ENCODE measurements at regions not wholly inside any gene's neighbourhood (a gene's known extent, or its start where the extent isn't known, plus 50 kb on each side); places are given as distances from the start of the nearest gene placed in this dataset.

DNA sequence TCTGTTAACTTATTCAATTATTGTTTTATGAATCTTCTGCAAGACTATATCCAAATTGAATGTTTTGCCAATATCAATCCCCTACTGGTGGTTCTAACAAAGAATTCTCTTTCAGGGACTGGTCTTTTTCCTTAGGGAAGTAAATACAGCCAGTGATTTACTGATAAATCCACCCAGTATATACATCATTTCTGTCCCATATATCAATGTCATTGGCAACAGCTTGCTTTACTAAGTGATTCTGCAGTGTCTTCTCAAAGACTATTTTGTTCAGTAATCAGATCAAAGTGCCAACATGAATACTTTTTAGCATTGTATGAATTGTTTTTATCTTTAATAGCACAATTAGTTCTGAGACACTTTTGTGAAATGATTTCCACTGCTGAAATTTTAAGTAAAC lies 114.0 kb upstream of the OBI1 start:
- no TSS peak for BruUV-seq (replicated peaks)
- intact Hi-C loops (cut with micrococcal nuclease; ENCODE audit: unreplicated experiment), result no loop called here
- Histone ChIP-seq H3K27ac (ENCODE audit: low read depth, low read length, poor library complexity, severe bottlenecking) (no peak overlapping the region), H4K20me1 (ENCODE audit: insufficient read depth, low read length) (no peaks in the 10 kb centered on the region; the same call in 1 of the 2 replicates), H3K4me3 (ENCODE audit: low read depth, low read length, poor library complexity, severe bottlenecking) (no peak overlapping the region), H2AFZ (ENCODE audit: low read length) (no peak overlapping the region), H3K4me2 (ENCODE audit: low read length) (no peak overlapping the region), H3K79me2 (ENCODE audit: insufficient read depth, low read depth, low read length) (no peaks in the 10 kb centered on the region), H3K4me1 (ENCODE audit: insufficient read depth, low read length, poor library complexity, severe bottlenecking) (no peaks in the 10 kb centered on the region), H3K9me3 (ENCODE audit: low read length) (no peaks in the 10 kb centered on the region), H3K9me2 (ENCODE audit: insufficient read depth, low read length) (no peaks in the 10 kb centered on the region), H3K36me3 (ENCODE audit: insufficient read depth, low read length) (no peaks in the 10 kb centered on the region)
- DNase-seq (ENCODE audit: low spot score), result no peak
- ChIA-PET POLR2A (no interaction called here), CTCF (ENCODE audit: unreplicated experiment) (no interaction called here)
- TF ChIP-seq EZH2phosphoT487 (IDR thresholded peaks at IDR 0.05; ENCODE audit: borderline replicate concordance, low read depth, low read length), result no peak
- TF ChIP-seq, protein P1, sequence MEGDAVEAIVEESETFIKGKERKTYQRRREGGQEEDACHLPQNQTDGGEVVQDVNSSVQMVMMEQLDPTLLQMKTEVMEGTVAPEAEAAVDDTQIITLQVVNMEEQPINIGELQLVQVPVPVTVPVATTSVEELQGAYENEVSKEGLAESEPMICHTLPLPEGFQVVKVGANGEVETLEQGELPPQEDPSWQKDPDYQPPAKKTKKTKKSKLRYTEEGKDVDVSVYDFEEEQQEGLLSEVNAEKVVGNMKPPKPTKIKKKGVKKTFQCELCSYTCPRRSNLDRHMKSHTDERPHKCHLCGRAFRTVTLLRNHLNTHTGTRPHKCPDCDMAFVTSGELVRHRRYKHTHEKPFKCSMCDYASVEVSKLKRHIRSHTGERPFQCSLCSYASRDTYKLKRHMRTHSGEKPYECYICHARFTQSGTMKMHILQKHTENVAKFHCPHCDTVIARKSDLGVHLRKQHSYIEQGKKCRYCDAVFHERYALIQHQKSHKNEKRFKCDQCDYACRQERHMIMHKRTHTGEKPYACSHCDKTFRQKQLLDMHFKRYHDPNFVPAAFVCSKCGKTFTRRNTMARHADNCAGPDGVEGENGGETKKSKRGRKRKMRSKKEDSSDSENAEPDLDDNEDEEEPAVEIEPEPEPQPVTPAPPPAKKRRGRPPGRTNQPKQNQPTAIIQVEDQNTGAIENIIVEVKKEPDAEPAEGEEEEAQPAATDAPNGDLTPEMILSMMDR (conservative IDR thresholded peaks at IDR 0.05; ENCODE audit: low read length), result no peak

DNA sequence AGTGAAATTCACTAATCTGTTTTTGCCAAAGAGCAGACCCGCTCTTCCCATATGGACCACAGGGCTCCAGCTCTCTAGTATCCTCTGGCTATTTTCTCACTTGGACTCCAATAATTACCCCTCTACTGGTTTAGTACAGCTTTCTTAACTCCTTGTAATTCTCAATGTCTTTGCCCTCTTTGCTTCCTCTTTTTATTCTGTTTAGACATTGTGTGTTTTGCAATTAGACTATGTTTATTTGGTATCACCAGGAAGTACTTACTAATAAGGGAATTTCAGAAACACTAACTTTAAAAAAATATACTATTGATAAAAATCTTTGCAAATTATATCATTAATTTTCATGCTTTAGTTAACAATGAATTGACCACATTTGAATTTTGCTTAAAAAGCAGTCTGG lies 111.6 kb upstream of the OBI1 start:
- DNase-seq (ENCODE audit: low spot score), result no peak
- Histone ChIP-seq H4K20me1 (ENCODE audit: insufficient read depth, low read length) (no peaks in the 10 kb centered on the region), H3K4me3 (ENCODE audit: low read depth, low read length, poor library complexity, severe bottlenecking) (no peak overlapping the region), H3K27ac (ENCODE audit: low read depth, low read length, poor library complexity, severe bottlenecking) (no peak overlapping the region), H3K9me3 (ENCODE audit: low read length) (no peaks in the 10 kb centered on the region), H3K4me1 (ENCODE audit: insufficient read depth, low read length, poor library complexity, severe bottlenecking) (no peaks in the 10 kb centered on the region), H3K36me3 (ENCODE audit: insufficient read depth, low read length) (no peaks in the 10 kb centered on the region), H3K79me2 (ENCODE audit: insufficient read depth, low read depth, low read length) (no peaks in the 10 kb centered on the region), H2AFZ (ENCODE audit: low read length) (no peak overlapping the region), H3K9me2 (ENCODE audit: insufficient read depth, low read length) (no peaks in the 10 kb centered on the region), H3K4me2 (ENCODE audit: low read length) (no peak overlapping the region)
- intact Hi-C loops (cut with micrococcal nuclease; ENCODE audit: unreplicated experiment), result no loop called here
- ChIA-PET CTCF (ENCODE audit: unreplicated experiment) (no interaction called here), POLR2A (no interaction called here)
- BruUV-seq (replicated peaks), result no TSS peak
- TF ChIP-seq, protein P1 (conservative IDR thresholded peaks at IDR 0.05; ENCODE audit: low read length), result no peak

DNA sequence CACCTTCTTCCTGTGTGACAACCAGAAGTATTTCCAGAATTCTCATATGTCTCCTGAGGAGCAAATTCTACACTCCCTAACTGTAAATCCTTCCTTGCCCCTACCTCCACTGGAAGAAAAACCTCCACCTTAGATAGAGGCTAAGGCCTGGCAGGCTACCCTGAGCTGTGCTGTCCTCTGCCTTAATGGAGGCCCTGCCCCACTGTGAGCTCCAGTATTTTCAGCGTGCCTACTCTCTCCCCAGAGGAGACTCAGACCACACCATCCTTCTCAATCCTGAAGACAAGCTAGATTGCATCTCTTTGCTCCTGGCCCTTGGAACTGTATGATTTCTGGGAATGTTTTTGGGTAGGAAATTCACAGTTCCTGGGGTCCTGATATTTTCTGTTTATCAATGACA lies 110.0 kb upstream of the OBI1 start:
- Histone ChIP-seq H3K4me3 (ENCODE audit: low read depth, low read length, poor library complexity, severe bottlenecking) (no peak overlapping the region), H4K20me1 (ENCODE audit: insufficient read depth, low read length) (no peaks in the 10 kb centered on the region), H2AFZ (ENCODE audit: low read length) (no peak overlapping the region), H3K36me3 (ENCODE audit: insufficient read depth, low read length) (no peaks in the 10 kb centered on the region), H3K4me1 (ENCODE audit: insufficient read depth, low read length, poor library complexity, severe bottlenecking) (no peaks in the 10 kb centered on the region), H3K27ac (ENCODE audit: low read depth, low read length, poor library complexity, severe bottlenecking) (no peak overlapping the region), H3K4me2 (ENCODE audit: low read length) (no peak overlapping the region), H3K79me2 (ENCODE audit: insufficient read depth, low read depth, low read length) (no peaks in the 10 kb centered on the region), H3K9me2 (ENCODE audit: insufficient read depth, low read length) (no peaks in the 10 kb centered on the region), H3K9me3 (ENCODE audit: low read length) (no peaks in the 10 kb centered on the region)
- no peak for DNase-seq (ENCODE audit: low spot score)
- BruUV-seq (replicated peaks), result no TSS peak
- intact Hi-C loops (cut with micrococcal nuclease; ENCODE audit: unreplicated experiment), result no loop called here
- no peak for TF ChIP-seq EZH2phosphoT487 (IDR thresholded peaks at IDR 0.05; ENCODE audit: borderline replicate concordance, low read depth, low read length)
- TF ChIP-seq, protein P1 (conservative IDR thresholded peaks at IDR 0.05; ENCODE audit: low read length), result no peak
- ChIA-PET POLR2A (no interaction called here), CTCF (ENCODE audit: unreplicated experiment) (no interaction called here)

All from OCI-LY7 (cell line).